GM19240 (cell line): ENCODE measurements at regions not wholly inside any gene's neighbourhood (a gene's known extent, or its start where the extent isn't known, plus 50 kb on each side); places are given as distances from the start of the nearest gene placed in this dataset.
"Not testable (repeated sequence)": the region's sequence is repeated elsewhere in the genome, so short reads cannot be mapped to it uniquely, and the experiment has no call there.

Source experiments
- DNase-seq: peaks from one replicate; pipeline ENCODE4 v3.0.0; 2011; ENCODE audit warnings: low spot score; ENCODE audit not compliant: insufficient read length

GRCh38 chr5:152118676-152119470 is 194.2 kb upstream of the GLRA1 start:
- DNase-seq, result no peak

GRCh38 chr5:152116934-152117333 is 192.3 kb upstream of the GLRA1 start:
- DNase-seq, result no peak

- no peak for DNase-seq
Measured at GRCh38 chr5:152113401-152113800, 188.8 kb upstream of the GLRA1 start.

GRCh38 chr5:152107220-152107619 is 182.6 kb upstream of the GLRA1 start:
- no peak for DNase-seq

GRCh38 chr5:152106571-152106970 is 181.9 kb upstream of the GLRA1 start:
- no peak for DNase-seq

GRCh38 chr5:152105085-152105484 is 180.4 kb upstream of the GLRA1 start:
- no peak for DNase-seq

- DNase-seq, result no peak
Measured at GRCh38 chr5:152104211-152104610, 179.6 kb upstream of the GLRA1 start.

- not testable (repeated sequence) for DNase-seq
Measured at GRCh38 chr5:152102908-152103307, 178.3 kb upstream of the GLRA1 start.

GRCh38 chr5:152102057-152102456 is 177.4 kb upstream of the GLRA1 start:
- no peak for DNase-seq

GRCh38 chr5:152100462-152100861 is 175.8 kb upstream of the GLRA1 start:
- DNase-seq, result no peak

GRCh38 chr5:152097128-152097527 is 172.5 kb upstream of the GLRA1 start:
- DNase-seq, result no peak

GRCh38 chr5:152094716-152095115 is 170.1 kb upstream of the GLRA1 start:
- no peak for DNase-seq

GRCh38 chr5:152094060-152094459 is 169.4 kb upstream of the GLRA1 start:
- DNase-seq, result no peak

- no peak for DNase-seq
Measured at GRCh38 chr5:152092580-152092979, 167.9 kb upstream of the GLRA1 start.

- no peak for DNase-seq
Measured at GRCh38 chr5:152089644-152090043, 165.0 kb upstream of the GLRA1 start.

GRCh38 chr5:152086668-152087067 is 162.0 kb upstream of the GLRA1 start:
- DNase-seq, result no peak

GRCh38 chr5:152084476-152084875 is 159.8 kb upstream of the GLRA1 start:
- no peak for DNase-seq

- DNase-seq, result no peak
Measured at GRCh38 chr5:152083231-152083630, 158.6 kb upstream of the GLRA1 start.

- DNase-seq, result no peak
Measured at GRCh38 chr5:152072091-152072490, 147.4 kb upstream of the GLRA1 start.

GRCh38 chr5:152070591-152070990 is 145.9 kb upstream of the GLRA1 start:
- DNase-seq, result no peak

- no peak for DNase-seq
Measured at GRCh38 chr5:152066784-152067183, 142.1 kb upstream of the GLRA1 start.

- no peak for DNase-seq
Measured at GRCh38 chr5:152063004-152063403, 138.4 kb upstream of the GLRA1 start.

- DNase-seq, result no peak
Measured at GRCh38 chr5:152061095-152061494, 136.4 kb upstream of the GLRA1 start.

- no peak for DNase-seq
Measured at GRCh38 chr5:152058267-152058666, 133.6 kb upstream of the GLRA1 start.
